Lung (tissue), 11 donors: ENCODE measurements at regions not wholly inside any gene's neighbourhood (a gene's known extent, or its start where the extent isn't known, plus 50 kb on each side); places are given as distances from the start of the nearest gene placed in this dataset.

Experiments used
- ATAC-seq: fragments of 200-7000 bp; cut with Tn5 transposase; one replicate; pipeline ENCODE4 v1.9.1; 2020; ENCODE audit warnings: moderate number of reproducible peaks; ENCODE audit not compliant: insufficient read depth, low FRiP score
- DNase-seq, 3 donors: peaks; one replicate each; pipeline ENCODE4 v3.0.0-alpha.2; 2013 to 2017
- H3K27ac ChIP-seq, 2 donors: one replicate each; pipeline ENCODE4 v1.5.1; 2013; ENCODE audit warnings: mild to moderate bottlenecking in 2 of 2, moderate library complexity in 2 of 2, control low read depth in 1 of 2, inconsistent platforms in 1 of 2, low read depth in 1 of 2, low read length in 1 of 2
- H3K27me3 ChIP-seq, 3 donors: one replicate each; pipeline ENCODE4 v1.5.1; 2013; ENCODE audit warnings: low read length in 2 of 3; ENCODE audit not compliant: control insufficient read depth in 3 of 3, insufficient read depth in 3 of 3
- H3K36me3 ChIP-seq, 4 donors: one replicate each; pipeline ENCODE4 v1.5.1; 2013; ENCODE audit warnings: low read length in 4 of 4, mild to moderate bottlenecking in 1 of 4, moderate library complexity in 1 of 4; ENCODE audit not compliant: control insufficient read depth in 4 of 4, insufficient read depth in 4 of 4
- H3K4me1 ChIP-seq, 5 donors: one replicate each; pipeline ENCODE4 v1.5.1; 2013; ENCODE audit warnings: low read length in 5 of 5, mild to moderate bottlenecking in 2 of 5, moderate library complexity in 1 of 5; ENCODE audit not compliant: control insufficient read depth in 5 of 5, insufficient read depth in 5 of 5
- H3K4me3 ChIP-seq: one replicate; pipeline ENCODE4 v1.5.1; 2013; ENCODE audit warnings: mild to moderate bottlenecking, control low read depth, moderate library complexity
- H3K9ac ChIP-seq, 2 donors: one replicate each; pipeline ENCODE4 v1.5.1; 2013; ENCODE audit warnings: low read length in 2 of 2, control low read depth in 1 of 2; ENCODE audit not compliant: insufficient read depth in 1 of 2
- H3K9me3 ChIP-seq, 4 donors: one replicate each; pipeline ENCODE4 v1.5.1; 2013; ENCODE audit warnings: low read length in 3 of 4, mild to moderate bottlenecking in 1 of 4, moderate library complexity in 1 of 4; ENCODE audit not compliant: control insufficient read depth in 4 of 4, insufficient read depth in 3 of 4
- CTCF ChIP-seq: IDR thresholded peaks from 2 replicates; pipeline ENCODE4 v1.5.1; 2012; ENCODE audit warnings: mild to moderate bottlenecking; ENCODE audit errors: control extremely low read depth, extremely low read depth
- WGBS, 2 donors: extraction: QIAGEN DNeasy Blood & Tissue Kit; methylation state at CpG; one replicate each; pipeline ENCODE4 v1.1.7; 2013; 5-methylcytosine and 5-hydroxymethylcytosine counted together
- donor health status: control.
- donor health status: control.
- donor health status: Bipolar disorder and iron deficiency.
- donor health status: healthy.
- donor health status: DM: yes; HTN: yes; CAD: no.

- no peak for DNase-seq
- no peak for TF ChIP-seq CTCF
- Histone ChIP-seq H3K4me1 (peaks cover 0 to 8% (median 0%) of the 10 kb centered on the region in 5 donors), H3K4me3 (no peak overlapping the region), H3K9ac (no peak overlapping the region), H3K36me3 (no peaks in the 10 kb centered on the region), H3K27ac (no peak overlapping the region), H3K27me3 (no peaks in the 10 kb centered on the region), H3K9me3 (peaks cover 0 to 1% (median 0%) of the 10 kb centered on the region in 4 donors)
- WGBS, 2 donors = 95 to 97% methylated on average over 2 of the region's 2 CpGs
- no peak for ATAC-seq
These were observed 126.6 kb upstream of the CXCR4 start for GRCh38 chr2:136244536-136244885.

- no peaks in the 10 kb centered on the region for H3K36me3 ChIP-seq
- 79 to 86% methylated on average over 16 of the region's 16 CpGs for WGBS, 2 donors
- DNase-seq (no peak), ATAC-seq (no peak)
- no peak overlapping the region for H3K4me3 ChIP-seq
- peaks cover 0 to 1% (median 0%) of the 10 kb centered on the region in 4 donors for H3K9me3 ChIP-seq
- TF ChIP-seq CTCF = no peak
- H3K9ac ChIP-seq = no peak overlapping the region
- peaks cover 0 to 8% (median 0%) of the 10 kb centered on the region in 5 donors for H3K4me1 ChIP-seq
- H3K27ac ChIP-seq = no peak overlapping the region
- H3K27me3 ChIP-seq = no peaks in the 10 kb centered on the region
These were observed 125.9 kb upstream of the CXCR4 start for GRCh38 chr2:136243638-136244535.

GRCh38 chr2:136242687-136243277 is 124.8 kb upstream of the CXCR4 start:
- no peak for DNase-seq
- H3K27ac ChIP-seq = no peak overlapping the region
- ATAC-seq = no peak
- no peak overlapping the region for H3K9ac ChIP-seq
- H3K36me3 ChIP-seq = no peaks in the 10 kb centered on the region
- 66 to 80% methylated on average over 9 to 10 of the region's 10 CpGs for WGBS, 2 donors
- H3K4me3 ChIP-seq = no peak overlapping the region
- peaks cover 0 to 1% (median 0%) of the 10 kb centered on the region in 4 donors for H3K9me3 ChIP-seq
- no peaks in the 10 kb centered on the region for H3K27me3 ChIP-seq
- H3K4me1 ChIP-seq = peaks cover 0 to 8% (median 3%) of the 10 kb centered on the region in 5 donors
- TF ChIP-seq CTCF = no peak
